HEK293 (cell line): ENCODE measurements at regions not wholly inside any gene's neighbourhood (a gene's known extent, or its start where the extent isn't known, plus 50 kb on each side); places are given as distances from the start of the nearest gene placed in this dataset.

Source experiments
- TCF7L2 ChIP-seq: IDR thresholded peaks from 2 replicates; pipeline ENCODE4 v1.6.1; 2011; ENCODE audit warnings: low read depth, mild to moderate bottlenecking, inconsistent platforms, low read length, moderate library complexity, borderline replicate concordance
- ZNF529 ChIP-seq: fragments of 450-650 bp; formaldehyde crosslinking; IDR thresholded peaks from 2 replicates; pipeline ENCODE4 v1.5.1; 2017; ENCODE audit warnings: missing genetic modification characterization, missing biosample characterization; ENCODE audit not compliant: insufficient replicate concordance
- ZNF639 ChIP-seq: fragments of 450-650 bp; formaldehyde crosslinking; IDR thresholded peaks from 2 replicates; pipeline ENCODE4 v1.5.1; 2016; ENCODE audit warnings: missing biosample characterization, missing genetic modification characterization

- TF ChIP-seq TCF7L2 = no peak
- no peak for TF ChIP-seq ZNF639 (tag by site-specific recombination)
- TF ChIP-seq ZNF529 (tag by site-specific recombination) = no peak
Measured at GRCh38 chr10:44831581-44831980, 79.6 kb upstream of the TMEM72 start.
